CD4-positive, alpha-beta T cell (primary cell): ENCODE measurements at regions not wholly inside any gene's neighbourhood (a gene's known extent, or its start where the extent isn't known, plus 50 kb on each side); places are given as distances from the start of the nearest gene placed in this dataset.

Experiments
- ATAC-seq: fragments of 200-7000 bp; cut with Tn5 transposase; one replicate; pipeline ENCODE4 v1.10.0; 2022; ENCODE audit warnings: mild to moderate bottlenecking; ENCODE audit not compliant: poor library complexity
- CTCF ChIA-PET: fragments of 350-600 bp; sonication (Branson Sonifier 250); formaldehyde crosslinking; loops from one replicate; lab custom pipeline; 2021; ENCODE audit warnings: antibody characterized with exemption, inconsistent platforms; lab: Charles Lee
- POLR2A ChIA-PET: fragments of 350-600 bp; sonication (Branson Sonifier 250); formaldehyde crosslinking; loops from one replicate; lab custom pipeline; 2021; ENCODE audit warnings: antibody characterized with exemption, inconsistent platforms; lab: Charles Lee
- DNase-seq, 14 experiments: peaks; one replicate each; pipeline ENCODE4 v3.0.0-alpha.2; 2013 to 2020; ENCODE audit warnings: mixed read lengths in 2 of 14
- H3K27ac ChIP-seq, 2 donors: one replicate each; pipeline versions ENCODE4 v1.5.1 to v1.7.0; 2013; ENCODE audit warnings: low read length in 2 of 2, low read depth in 1 of 2, mild to moderate bottlenecking in 1 of 2
- H3K27me3 ChIP-seq, 2 experiments: 1 replicate in 1 of 2; 2 replicates in 1 of 2; pipeline versions ENCODE4 v1.6.1 to v1.7.0; 2013; ENCODE audit warnings: low read length in 2 of 2, control low read depth in 1 of 2, mild to moderate bottlenecking in 1 of 2, moderate library complexity in 1 of 2; ENCODE audit not compliant: insufficient read depth in 2 of 2, control insufficient read depth in 1 of 2
- H3K36me3 ChIP-seq: one replicate; pipeline ENCODE4 v1.6.1; 2013; ENCODE audit warnings: low read length, control low read depth; ENCODE audit not compliant: insufficient read depth
- H3K4me1 ChIP-seq: one replicate; pipeline ENCODE4 v1.6.1; 2013; ENCODE audit warnings: low read length, control low read depth; ENCODE audit not compliant: insufficient read depth
- H3K4me3 ChIP-seq: one replicate; pipeline ENCODE4 v1.5.1; 2013; ENCODE audit warnings: mild to moderate bottlenecking, low read length, moderate library complexity
- H3K9me3 ChIP-seq, 2 experiments: 1 replicate in 1 of 2; 2 replicates in 1 of 2; pipeline versions ENCODE4 v1.6.1 to v1.7.0; 2013; ENCODE audit warnings: low read length in 2 of 2, mild to moderate bottlenecking in 2 of 2, control low read depth in 1 of 2, moderate library complexity in 1 of 2; ENCODE audit not compliant: control insufficient read depth in 1 of 2, insufficient read depth in 1 of 2
- H3K27ac Mint-ChIP-seq: one replicate; pipeline ENCODE4 v1.8.0; 2020; ENCODE audit warnings: mixed read lengths
- H3K27me3 Mint-ChIP-seq: one replicate; pipeline ENCODE4 v1.8.0; 2021; ENCODE audit warnings: mixed read lengths
- H3K36me3 Mint-ChIP-seq: one replicate; pipeline ENCODE4 v1.8.0; 2021; ENCODE audit warnings: low read depth, mixed read lengths
- H3K4me1 Mint-ChIP-seq: one replicate; pipeline ENCODE4 v1.8.0; 2021; ENCODE audit warnings: low read depth, mixed read lengths
- H3K4me3 Mint-ChIP-seq: one replicate; pipeline ENCODE4 v1.8.0; 2020; ENCODE audit warnings: mild to moderate bottlenecking, mixed read lengths
- H3K9me3 Mint-ChIP-seq: one replicate; pipeline ENCODE4 v1.8.0; 2020; ENCODE audit warnings: mixed read lengths
- CTCF ChIP-seq: fragments of 200-600 bp; IDR thresholded peaks from one replicate; pipeline ENCODE4 v1.8.0; 2022; ENCODE audit warnings: antibody characterized with exemption, mild to moderate bottlenecking
- intact Hi-C, 2 experiments: fragments of 100-400 bp; cut with DNase I in 1 of 2; cut with micrococcal nuclease in 1 of 2; formaldehyde crosslinking; loops; one replicate each; pipeline versions ENCODE4 v1.15.1 to v1.9.0; 2023 to 2025; cut with DNase I, micrococcal nuclease

DNA sequence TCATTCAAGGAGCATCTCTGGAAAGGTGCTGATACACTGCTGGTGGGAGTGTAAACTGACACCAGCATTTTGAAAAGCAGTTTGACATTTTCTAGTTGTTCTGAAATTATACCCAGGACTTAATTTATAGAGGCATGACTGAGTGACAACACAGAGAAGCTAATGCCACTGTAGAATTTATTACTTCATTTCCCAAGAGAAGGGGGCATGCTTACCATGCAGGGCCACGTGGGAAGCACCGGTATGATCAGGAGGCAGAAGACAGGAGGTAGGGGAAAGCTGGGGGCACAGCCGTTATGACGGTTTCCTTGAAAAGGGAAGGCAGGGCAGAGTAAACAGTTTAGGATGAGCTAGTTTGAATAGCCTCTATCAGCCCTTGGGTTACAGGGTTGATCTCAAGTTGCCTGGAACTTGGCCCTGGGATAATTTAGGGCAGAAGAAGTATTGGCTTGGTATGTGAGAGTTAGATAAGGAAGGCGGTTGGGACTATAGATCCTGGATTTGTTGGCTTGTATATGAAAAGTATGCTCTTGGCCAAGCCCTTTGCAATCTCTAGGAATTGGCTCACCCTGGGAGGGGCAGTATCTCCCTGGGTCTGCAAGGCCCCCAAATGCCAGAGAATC, 305.7 kb downstream of the ENC1 start:
- Histone ChIP-seq H3K9me3 (no peaks in the 10 kb centered on the region), H3K4me3 (no peak overlapping the region), H3K4me1 (no peaks in the 10 kb centered on the region), H3K36me3 (no peaks in the 10 kb centered on the region), H3K27me3 (no peaks in the 10 kb centered on the region), H3K27ac (no peak overlapping the region)
- CTCF ChIA-PET: no interaction called here
- Mint-ChIP-seq H3K36me3 (no peaks in the 10 kb centered on the region), H3K27ac (no peak overlapping the region), H3K9me3 (no peaks in the 10 kb centered on the region), H3K27me3 (peaks cover 13% of the 10 kb centered on the region), H3K4me3 (no peak overlapping the region), H3K4me1 (no peaks in the 10 kb centered on the region)
- no peak for TF ChIP-seq CTCF
- POLR2A ChIA-PET: no interaction called here
- intact Hi-C loops: no loop called here
- DNase-seq (no peak), ATAC-seq (no peak)

- Histone ChIP-seq H3K36me3 (no peaks in the 10 kb centered on the region), H3K4me1 (no peaks in the 10 kb centered on the region), H3K27me3 (no peaks in the 10 kb centered on the region), H3K4me3 (no peak overlapping the region), H3K9me3 (no peaks in the 10 kb centered on the region), H3K27ac (no peak overlapping the region)
- H3K27me3 Mint-ChIP-seq: peaks cover 13% of the 10 kb centered on the region
- no peak overlapping the region for H3K27ac Mint-ChIP-seq
- no peaks in the 10 kb centered on the region for H3K36me3 Mint-ChIP-seq
- H3K9me3 Mint-ChIP-seq: no peaks in the 10 kb centered on the region
- intact Hi-C loops: no loop called here
- ChIA-PET CTCF (no interaction called here), POLR2A (no interaction called here)
- no peaks in the 10 kb centered on the region for H3K4me1 Mint-ChIP-seq
- no peak for TF ChIP-seq CTCF
- H3K4me3 Mint-ChIP-seq: no peak overlapping the region
- DNase-seq (no peak), ATAC-seq (no peak)
These were observed 306.3 kb downstream of the ENC1 start for GRCh38 chr5:74334062-74334761.

GRCh38 chr5:74333430-74333829, 307.1 kb downstream of the ENC1 start:
- no peak for ATAC-seq
- no peak overlapping the region for H3K27ac ChIP-seq
- intact Hi-C loops: no loop called here
- POLR2A ChIA-PET: no interaction called here
- CTCF ChIA-PET: no interaction called here
- H3K27ac Mint-ChIP-seq: no peak overlapping the region
- H3K4me1 Mint-ChIP-seq: no peaks in the 10 kb centered on the region
- no peaks in the 10 kb centered on the region for H3K4me1 ChIP-seq
- H3K4me3 ChIP-seq: no peak overlapping the region
- no peaks in the 10 kb centered on the region for H3K9me3 ChIP-seq
- no peak for DNase-seq
- H3K36me3 Mint-ChIP-seq: no peaks in the 10 kb centered on the region
- H3K27me3 ChIP-seq: no peaks in the 10 kb centered on the region
- TF ChIP-seq CTCF: no peak
- no peaks in the 10 kb centered on the region for H3K36me3 ChIP-seq
- peaks cover 13% of the 10 kb centered on the region for H3K27me3 Mint-ChIP-seq
- H3K9me3 Mint-ChIP-seq: no peaks in the 10 kb centered on the region
- no peak overlapping the region for H3K4me3 Mint-ChIP-seq
